Fibroblast of gingiva (primary cell): ENCODE measurements at regions not wholly inside any gene's neighbourhood (a gene's known extent, or its start where the extent isn't known, plus 50 kb on each side); places are given as distances from the start of the nearest gene placed in this dataset.
A peak's percentile ranks its signal among the peaks of the same experiment; 100 is the strongest.
"Not testable (repeated sequence)": the region's sequence is repeated elsewhere in the genome, so short reads cannot be mapped to it uniquely, and the experiment has no call there.

ENCODE experiments used
- DNase-seq: peaks from one replicate; pipeline ENCODE4 v3.0.0-alpha.2; 2011; ENCODE audit warnings: low read depth

DNA sequence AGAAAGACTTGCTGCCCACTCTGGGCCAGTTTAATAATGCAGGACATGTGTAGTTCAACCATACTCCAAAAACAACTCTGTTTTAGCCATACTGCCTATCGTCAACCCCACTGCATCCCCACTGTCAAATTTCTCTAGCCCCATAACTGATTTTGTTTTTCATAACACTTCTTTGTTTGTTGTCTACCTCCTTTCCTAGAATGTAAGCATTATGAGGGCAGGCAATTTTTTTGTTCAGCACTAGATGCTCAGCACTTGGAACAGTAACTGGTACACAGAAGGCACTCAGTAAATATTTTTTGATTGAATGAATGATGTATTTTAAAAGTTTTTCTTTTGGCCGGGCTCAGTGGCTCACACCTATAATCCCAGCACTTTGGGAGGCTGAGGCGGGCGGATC is 183.8 kb upstream of the MKLN1 start:
- DNase-seq = no peak

DNA sequence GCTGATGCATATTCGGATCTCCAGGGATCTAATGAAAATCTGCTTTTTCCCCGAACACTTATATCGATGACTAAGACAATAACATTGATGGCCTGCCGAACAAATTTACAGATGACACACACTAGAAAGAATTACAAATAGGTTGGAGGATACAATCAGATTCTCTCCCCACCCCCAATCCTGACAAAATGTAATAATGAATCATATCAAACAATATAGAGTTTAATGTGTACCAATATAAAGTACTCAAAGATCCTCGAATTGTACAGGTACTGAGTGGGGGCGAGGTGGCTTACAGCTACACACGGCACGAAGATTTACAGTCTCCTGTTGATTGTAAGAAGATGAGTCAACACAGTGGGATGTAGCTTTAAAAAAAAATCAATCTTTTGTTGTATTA is 182.7 kb upstream of the MKLN1 start:
- no peak for DNase-seq

DNA sequence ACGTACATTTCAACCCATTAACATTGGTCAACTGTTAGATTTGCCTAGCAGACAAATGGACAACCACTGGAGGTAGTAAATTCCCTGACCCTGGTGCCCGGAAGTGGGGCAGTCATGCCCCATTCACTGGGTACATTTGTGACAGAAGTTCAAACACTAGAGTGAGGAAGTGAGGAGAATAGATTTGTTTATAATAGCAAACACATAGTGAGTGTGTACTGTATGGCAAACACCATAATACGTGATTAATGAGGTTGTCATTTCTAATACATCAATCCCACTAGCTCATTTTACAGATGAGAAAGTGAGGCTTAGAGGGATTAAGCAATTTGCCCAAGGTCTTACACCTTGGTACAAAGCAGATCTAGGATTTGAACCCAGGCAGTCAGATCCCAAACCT is 181.9 kb upstream of the MKLN1 start:
- DNase-seq = no peak

DNA sequence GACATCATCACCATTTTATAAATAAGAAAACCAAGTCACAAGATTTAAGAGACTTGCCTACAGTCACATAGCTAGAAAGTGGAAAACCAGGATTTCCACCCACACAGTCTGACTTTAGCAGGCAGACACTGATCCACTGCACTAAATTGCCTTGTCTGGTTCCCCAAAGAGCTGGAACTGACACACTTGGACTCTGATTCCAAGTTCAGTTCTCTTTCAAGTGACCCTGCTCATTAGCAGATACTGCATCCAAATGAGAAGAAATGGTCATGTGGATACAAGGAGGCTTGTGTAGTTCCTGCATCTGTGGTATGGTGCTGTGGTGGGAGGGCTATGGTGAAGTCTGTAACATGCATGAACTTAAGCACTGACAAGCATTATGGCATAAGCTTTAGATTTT is 180.1 kb upstream of the MKLN1 start:
- no peak for DNase-seq

DNA sequence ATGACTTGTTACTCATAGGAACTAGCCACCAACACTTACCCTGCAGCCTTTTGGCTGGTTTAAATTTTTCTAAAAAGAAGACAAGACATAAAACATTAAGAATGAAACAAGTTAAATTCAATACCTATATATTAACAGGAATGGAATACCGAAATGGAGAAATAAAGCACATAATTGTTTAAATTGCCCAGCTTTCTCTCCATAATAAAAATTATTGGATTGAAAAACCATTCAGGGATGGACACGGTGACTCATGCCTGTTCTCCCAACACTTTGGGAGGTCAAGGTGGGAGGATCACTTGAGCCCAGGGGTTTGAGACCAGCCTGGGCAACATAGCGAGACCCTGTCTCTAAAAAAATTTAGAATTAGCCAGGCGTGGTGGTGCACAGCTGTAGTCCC is 179.4 kb upstream of the MKLN1 start:
- DNase-seq = no peak

DNA sequence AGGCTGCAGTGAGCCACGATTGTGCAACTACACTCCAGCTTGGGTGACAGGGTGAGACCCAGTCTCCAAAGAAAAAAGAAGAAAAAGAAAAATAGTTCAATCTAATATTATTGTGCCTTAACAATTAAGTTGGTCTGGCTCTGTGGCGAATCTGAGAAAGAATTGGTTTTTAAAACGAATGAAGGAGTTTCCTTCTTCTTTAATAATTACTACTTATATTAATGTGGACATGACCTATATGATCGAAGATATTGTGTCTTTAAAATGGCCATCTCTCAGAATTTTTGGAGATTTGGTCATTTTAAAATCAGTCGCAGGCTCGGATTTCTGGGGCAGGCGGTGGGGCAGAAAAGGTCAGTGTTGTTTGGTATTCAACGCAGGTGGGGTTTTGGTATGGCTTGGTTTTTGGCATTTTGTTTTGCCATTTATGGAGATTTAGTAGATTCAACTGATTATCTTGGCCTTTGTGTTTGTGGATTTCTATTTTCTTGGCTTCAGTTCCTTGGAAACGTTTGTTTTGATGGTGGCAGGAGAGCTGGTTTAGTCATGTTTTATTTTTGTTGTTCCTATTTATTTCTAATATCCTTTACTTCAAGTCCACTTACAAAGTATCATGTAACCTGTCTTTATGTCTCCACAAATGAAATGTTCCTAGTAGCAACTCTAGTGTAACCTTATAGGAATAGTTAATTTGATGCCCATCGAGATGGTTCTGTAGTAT is 178.8 kb upstream of the MKLN1 start:
- no peak for DNase-seq

DNA sequence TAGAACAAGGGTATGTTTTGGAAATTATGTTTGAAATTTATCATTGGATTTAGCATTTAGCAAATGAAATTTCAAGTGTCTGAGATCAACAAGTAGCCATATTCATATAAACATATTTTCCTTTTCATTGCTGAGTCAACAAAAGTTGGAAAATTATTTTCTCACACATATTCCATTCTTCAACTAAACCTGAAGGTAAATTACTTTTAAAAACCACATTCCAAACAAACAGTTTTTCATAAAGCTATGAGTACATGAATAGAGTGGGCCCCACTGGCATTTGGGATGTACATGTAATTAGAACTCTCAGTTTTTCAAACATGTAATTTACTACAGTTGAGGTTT is 178.3 kb upstream of the MKLN1 start:
- DNase-seq = no peak

DNA sequence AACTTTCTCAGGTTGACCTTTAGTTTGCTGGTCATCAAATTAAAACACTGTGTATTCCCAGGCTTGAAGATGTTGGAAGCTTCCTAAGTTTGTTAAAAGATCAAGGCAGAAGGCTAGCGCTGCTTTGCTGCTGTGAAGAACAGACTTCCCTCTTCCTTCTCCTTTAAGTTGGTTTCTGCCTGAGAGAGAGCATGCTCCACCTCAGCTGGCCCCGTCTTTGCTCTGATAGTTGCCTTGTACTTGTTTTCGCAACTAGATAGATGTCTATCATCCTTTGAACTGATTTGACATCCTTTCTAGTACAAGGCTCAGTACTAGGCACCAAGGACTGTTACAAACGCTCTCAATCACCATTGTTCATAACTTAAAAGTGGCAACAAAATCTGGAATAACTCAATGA is 177.8 kb upstream of the MKLN1 start:
- no peak for DNase-seq

DNA sequence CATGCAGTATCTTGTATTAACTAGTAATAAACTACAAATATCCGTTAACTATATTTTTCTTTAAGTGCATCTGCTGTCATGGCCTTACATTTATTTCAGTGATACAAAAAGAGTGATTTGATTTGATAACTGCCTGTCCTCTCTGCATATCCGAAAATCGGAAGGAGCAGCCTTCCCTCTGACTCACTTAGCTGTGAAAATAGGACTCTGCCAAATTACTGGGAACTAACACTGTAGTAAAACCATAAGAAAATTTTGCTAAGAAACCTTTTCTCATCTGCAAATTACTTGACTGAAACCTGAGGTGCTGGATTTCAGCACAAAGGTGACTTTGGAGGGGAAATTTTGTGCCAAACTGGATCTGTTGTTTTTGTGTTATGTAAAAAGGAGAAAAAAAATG is 176.6 kb upstream of the MKLN1 start:
- no peak for DNase-seq

DNA sequence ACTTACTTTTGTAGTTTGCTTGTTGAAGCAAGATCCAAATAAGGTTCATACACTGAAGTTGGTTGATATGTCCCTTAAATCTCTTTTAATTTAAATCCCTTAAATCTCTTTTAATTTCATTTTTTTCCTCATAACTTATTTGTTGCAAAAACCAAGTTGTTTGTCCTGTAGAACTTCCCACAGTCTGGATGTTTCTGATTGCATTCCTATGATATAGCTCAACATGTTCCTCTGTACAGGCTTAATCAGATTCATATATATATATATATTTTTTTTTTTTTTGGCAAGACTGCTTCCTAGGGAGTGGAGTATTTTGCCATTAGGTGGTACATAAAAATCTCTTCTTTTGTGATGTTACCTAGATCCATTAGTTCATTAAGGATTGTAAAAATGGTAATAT is 174.9 kb upstream of the MKLN1 start:
- DNase-seq = no peak

DNA sequence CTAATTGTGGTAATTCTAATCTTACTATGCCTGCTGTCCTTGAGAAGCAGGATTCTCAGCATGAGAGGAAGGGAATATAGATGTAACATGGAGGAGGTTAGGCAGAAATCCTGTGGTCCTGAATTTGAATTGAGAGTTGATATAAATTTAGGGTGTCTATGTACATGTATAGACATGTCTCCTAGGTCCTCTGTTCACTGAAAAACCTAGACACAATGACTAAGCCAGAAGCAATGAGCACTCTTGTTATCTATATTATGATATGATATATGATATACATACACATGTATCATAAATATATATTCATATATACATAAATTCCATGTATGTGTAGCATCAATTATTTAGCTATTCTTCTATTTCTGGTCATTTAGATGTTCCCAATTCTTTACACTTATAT is 173.3 kb upstream of the MKLN1 start:
- DNase-seq = no peak

DNA sequence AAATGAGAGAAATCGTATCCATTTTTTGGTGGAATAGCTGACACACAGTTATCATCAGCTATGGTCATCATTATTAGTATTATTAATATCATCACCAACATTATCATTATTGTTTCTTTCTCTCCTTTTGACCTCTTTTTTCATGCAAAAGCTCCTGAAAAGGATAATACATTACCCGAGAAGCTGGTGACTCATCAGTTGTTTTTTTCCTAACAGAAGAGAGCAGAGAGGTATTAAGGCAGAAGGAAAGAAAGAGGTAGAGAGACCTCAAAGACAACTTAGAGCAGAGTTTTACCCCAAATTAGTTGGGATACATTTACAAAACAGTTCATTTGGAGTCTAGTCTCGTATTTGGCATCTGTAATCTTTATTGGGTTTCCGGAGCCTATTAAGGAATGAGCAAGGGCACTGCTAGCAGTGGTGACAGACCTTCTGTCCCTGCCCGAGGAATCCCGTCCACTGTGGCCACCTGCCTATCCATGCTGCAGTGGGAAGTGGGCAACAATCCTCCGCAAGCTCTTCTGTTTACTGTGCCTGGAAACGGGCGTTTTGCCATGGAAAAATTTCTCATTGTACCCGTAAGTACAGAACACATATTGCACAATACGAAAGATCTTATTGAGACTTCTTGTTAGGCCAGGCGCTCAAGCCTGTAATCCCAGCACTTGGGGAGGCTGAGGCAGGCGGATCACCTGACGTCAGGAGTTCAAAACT is 170.0 kb upstream of the MKLN1 start:
- DNase-seq = peak; percentile 93

DNA sequence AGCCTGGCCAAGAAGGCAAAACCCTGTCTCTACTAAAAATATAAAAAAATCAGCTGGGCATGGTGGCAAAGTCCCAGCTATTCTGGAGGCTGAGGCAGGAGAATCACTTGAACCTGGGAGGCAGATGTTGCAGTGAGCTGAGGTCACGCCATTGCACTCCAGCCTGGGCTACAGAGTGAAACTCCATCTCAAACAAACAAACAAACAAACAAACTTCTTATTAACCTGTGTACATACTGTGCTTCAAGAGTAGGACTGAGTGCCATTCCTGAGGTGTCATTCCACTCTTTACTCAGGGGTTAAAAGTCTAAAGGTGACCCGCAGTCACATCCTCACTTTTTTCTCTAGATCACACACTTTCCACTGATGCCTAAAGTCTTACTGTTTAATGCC is 169.4 kb upstream of the MKLN1 start:
- DNase-seq = not testable (repeated sequence)

DNA sequence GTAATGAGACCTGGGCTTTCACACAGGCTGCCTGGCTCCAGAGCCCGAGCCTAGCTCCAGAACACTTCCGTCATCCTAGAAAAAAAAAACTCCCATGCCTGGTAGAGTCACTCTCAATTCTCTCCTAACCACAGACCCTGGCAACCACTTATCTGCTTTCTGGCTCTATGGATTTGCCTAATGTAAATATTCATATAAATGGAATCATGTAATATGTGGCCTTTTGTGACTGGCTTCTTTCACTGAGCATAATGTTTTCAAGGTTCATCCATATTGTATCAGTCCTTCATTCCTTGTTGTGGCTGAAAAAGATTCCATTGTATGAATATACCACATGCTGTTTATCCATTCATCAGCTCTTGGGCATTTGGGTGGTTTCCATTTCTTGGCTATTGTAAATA is 167.7 kb upstream of the MKLN1 start:
- peak; percentile 27 for DNase-seq

DNA sequence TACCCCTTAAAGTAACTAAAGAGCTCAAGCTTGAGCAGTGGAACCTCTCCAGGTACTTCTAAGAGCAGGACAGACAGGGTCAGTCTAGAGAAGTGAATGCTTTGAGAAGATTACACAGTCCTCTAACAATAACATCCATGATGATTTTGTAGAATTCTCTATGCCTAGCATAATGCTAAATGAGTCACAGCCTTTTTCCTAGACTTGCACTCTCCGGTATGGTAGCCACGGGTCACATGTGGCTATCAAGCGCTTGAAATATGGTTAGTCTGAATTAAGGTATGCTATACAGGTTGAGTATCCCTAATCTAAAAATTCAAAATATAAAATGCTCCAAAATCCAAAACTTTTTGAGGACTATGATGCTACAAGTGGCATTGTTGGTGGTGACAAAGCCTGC is 166.6 kb upstream of the MKLN1 start:
- no peak for DNase-seq

DNA sequence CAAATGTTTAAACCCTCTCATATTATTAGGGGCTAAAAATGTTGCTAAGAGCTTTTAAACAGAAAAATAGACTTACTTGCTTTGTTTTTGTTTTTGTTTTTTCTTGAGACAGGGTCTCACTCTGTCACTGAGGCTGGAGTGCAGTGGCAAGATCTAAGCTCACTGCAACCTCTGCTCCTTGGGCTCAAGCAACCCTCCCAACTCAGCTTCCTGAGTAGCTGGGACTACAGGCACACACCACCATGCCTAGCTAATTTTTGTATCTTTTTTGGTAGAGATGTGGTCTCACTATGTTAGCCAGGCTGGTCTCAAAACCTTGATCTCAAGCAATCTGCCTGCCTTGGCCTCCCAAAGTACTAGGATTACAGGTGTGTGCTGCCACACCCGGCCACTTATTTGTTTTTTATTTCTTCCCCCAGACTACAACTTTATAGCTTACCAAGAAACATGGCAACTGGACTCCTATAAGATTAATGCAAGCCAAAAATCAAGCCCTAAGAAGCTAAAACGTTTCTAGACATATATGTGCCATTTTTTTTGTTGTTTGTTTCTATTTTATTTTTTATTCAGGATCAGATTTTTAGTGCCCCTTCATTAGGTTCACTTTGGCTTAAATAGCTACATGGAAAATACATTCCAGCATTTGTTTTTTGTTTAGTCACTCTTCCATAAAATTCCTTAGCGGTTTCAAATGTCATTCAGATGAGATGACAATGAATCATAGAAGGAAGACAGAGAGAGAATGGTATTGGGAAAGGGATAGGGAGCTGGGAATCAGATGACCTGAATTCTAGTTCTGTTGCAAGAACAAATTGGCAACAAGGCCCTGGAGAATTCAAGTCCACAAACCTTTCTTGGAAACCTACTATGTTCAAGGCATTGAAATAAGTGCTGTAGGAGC is 163.4 kb upstream of the MKLN1 start:
- peak; percentile 92 for DNase-seq

DNA sequence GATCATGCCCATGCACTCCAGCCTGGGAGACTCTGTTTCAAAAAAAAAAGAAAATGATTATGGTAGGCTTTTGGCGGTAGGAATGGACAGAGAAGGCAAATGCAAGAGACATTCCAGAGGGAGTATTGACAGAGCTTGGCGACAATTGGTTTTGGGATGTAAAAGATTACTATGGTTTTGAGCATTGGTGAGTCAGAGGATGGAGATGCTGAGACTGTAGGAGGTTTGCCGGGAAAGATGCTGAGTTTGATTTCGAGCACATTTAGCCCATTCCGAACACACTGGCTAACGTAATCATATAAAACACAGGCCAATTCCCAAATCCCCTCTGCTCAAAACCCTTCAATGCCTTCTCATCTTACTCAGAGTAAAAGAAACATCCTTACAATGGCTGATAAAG is 161.6 kb upstream of the MKLN1 start:
- DNase-seq = no peak

DNA sequence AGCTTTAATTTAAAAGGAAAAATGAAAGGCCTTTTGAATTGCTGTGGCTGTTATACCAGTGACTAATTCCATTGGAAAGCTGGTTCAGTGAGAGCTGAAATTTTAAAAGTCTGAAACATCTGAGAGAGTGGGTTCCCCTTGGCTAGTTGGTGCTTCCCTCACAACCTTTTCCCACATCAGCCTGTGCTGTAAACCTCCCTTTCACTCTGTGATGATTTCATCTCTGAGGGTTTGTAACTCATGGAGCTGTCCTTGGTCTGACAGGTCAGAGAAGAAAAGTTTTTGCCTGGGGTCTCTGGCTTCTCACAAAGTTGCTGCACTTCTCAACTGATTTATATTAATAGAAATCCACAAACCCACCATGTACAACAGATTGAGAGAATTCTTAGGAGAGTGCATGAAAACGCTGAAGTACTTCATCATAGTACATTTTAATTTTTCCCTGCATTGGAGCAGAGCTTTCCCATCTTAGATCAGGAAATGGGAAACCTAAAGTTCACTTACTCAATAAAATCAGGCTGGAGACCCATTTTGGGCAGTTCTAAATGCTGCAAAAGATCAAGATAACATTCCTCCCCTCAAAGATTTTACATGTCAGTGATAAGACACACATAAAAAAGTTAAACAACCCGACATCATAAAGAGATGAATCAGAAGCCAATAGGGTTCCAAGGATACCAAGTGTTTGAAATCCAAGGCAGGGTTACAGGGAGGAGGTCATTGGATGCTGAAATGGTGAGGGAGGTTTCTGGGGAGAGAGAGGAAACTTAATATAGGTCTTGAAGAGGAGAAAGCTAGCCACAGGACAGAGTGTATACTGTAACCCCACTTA is 157.0 kb upstream of the MKLN1 start:
- DNase-seq = no peak

DNA sequence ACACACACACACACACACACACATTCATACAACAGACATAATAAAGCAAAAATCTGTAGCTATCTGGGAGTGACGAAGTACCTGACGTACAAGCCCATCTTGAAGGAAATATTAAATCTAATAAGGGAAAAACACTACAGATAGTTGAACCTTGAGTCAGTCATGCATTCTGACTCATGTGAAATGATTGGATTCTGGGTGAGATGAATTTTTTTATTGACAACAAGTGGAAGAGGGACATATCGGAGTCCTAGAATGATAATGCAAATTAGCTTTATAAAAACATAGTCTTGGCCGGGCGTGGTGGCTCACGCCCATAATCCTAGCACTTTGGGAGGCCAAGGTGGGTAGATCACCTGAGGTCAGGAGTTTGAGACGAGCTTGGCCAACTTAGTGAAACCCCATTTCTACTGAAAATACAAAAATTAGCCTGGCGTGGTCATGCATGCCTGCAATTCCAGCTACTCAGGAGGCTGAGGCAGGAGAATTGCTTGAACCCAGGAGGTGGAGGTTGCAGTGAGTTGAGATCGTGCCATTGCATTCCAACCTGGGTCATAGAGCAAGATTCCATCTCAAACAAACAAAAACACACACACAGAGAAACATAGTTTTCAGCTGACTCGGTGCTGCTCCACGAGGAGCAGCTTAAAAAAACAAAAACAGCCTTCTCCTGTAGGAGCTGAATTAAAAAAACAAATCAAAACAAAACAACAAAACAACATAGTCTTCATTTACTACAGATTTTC is 154.4 kb upstream of the MKLN1 start:
- DNase-seq = peak; percentile 22

DNA sequence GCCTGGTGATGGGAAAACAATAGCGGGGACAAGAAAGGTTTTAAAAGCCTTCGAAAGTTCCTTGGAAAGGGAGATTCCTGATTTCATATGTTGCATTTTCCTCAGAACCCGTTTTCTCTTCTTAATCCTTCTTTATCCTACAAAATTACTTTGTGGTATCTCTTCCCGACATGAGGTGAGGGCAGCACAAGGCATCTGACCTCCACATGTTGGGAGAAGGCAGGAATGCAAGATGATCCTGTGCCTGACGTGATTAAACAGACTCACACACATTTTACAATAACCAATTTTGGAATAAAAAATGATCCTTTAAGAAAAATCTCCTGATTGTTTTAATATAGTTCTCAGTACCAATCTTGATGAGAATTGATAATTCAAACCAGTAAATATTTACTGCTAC is 153.3 kb upstream of the MKLN1 start:
- DNase-seq = no peak

DNA sequence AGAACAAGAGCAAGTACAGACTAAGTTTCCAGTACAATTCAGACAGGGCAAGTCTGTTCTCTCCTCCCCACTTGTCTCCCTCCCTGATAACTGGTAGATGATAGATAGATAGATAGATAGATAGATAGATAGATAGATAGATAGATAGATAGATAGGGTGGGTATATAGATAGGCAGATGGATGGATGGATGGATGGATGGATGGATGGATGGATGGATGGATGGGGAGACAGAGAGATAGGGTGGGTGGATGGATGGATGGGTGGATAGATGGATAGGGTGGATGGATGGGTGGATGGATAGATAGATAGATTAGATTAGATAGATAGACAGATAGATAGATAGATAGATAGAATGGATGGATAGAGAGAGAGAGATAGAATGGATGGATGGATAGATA is 152.8 kb upstream of the MKLN1 start:
- no peak for DNase-seq
